PC-3 (cell line): ENCODE measurements at regions not wholly inside any gene's neighbourhood (a gene's known extent, or its start where the extent isn't known, plus 50 kb on each side); places are given as distances from the start of the nearest gene placed in this dataset.

Experiments
- ATAC-seq: fragments of 200-7000 bp; cut with Tn5 transposase; 2 replicates; pipeline ENCODE4 v1.9.1; 2020; ENCODE audit warnings: mild to moderate bottlenecking, moderate library complexity
- BruUV-seq: library from RNA; stranded (reverse); fragments of 400-500 nt; replicated peaks from 2 replicates; lab custom pipeline; 2021; lab: Mats Ljungman, UMichigan
- CTCF ChIA-PET: fragments of 300-600 bp; sonication (Branson Sonifier 250); formaldehyde crosslinking; loops from one replicate; lab custom pipeline; 2022; ENCODE audit warnings: antibody characterized with exemption; lab: Charles Lee
- POLR2A ChIA-PET: fragments of 300-600 bp; sonication (Branson Sonifier 250); formaldehyde crosslinking; loops from one replicate; lab custom pipeline; 2022; ENCODE audit warnings: antibody characterized with exemption; ENCODE audit not compliant: unreplicated experiment; lab: Charles Lee
- DNase-seq: peaks from one replicate; pipeline ENCODE4 v3.0.0-alpha.2; 2015
- H2AFZ ChIP-seq: fragments of 300-600 bp; sonication (generic); 2 replicates; pipeline ENCODE4 v1.6.0; 2016; ENCODE audit warnings: antibody characterized with exemption, low read length
- H3F3A ChIP-seq: fragments of 300-600 bp; sonication (generic); one replicate; pipeline ENCODE4 v1.6.0; 2017; ENCODE audit warnings: antibody characterized with exemption, low read length, control low read depth, mild to moderate bottlenecking; ENCODE audit not compliant: unreplicated experiment
- H3K27ac ChIP-seq: fragments of 300-600 bp; sonication (generic); 2 replicates; pipeline ENCODE4 v1.5.1; 2016; ENCODE audit warnings: mild to moderate bottlenecking, low read length
- H3K27me3 ChIP-seq: fragments of 300-600 bp; sonication (generic); 2 replicates; pipeline ENCODE4 v1.6.1; 2016; ENCODE audit warnings: low read length, mixed read lengths
- H3K36me3 ChIP-seq: fragments of 300-600 bp; sonication (generic); 2 replicates; pipeline ENCODE4 v1.6.1; 2016; ENCODE audit warnings: low read depth, mixed run types, low read length, mixed read lengths
- H3K4me1 ChIP-seq: fragments of 300-600 bp; sonication (generic); 2 replicates; pipeline ENCODE4 v1.5.1; 2016; ENCODE audit warnings: low read length; ENCODE audit not compliant: insufficient read depth
- H3K4me2 ChIP-seq: fragments of 300-600 bp; sonication (generic); 2 replicates; pipeline ENCODE4 v1.6.0; 2016; ENCODE audit warnings: low read length
- H3K4me3 ChIP-seq: fragments of 300-600 bp; sonication (generic); 2 replicates; pipeline ENCODE4 v1.5.1; 2016; ENCODE audit warnings: mild to moderate bottlenecking, low read length, mixed read lengths
- H3K79me2 ChIP-seq: fragments of 300-600 bp; sonication (generic); 2 replicates; pipeline ENCODE4 v1.6.1; 2017; ENCODE audit warnings: low read length, mixed read lengths
- H3K9ac ChIP-seq: fragments of 300-600 bp; sonication (generic); 2 replicates; pipeline ENCODE4 v1.6.0; 2016; ENCODE audit warnings: mild to moderate bottlenecking, low read length
- H3K9me2 ChIP-seq: fragments of 300-600 bp; sonication (generic); replicated peaks from 2 replicates; pipeline ENCODE4 v1.6.1; 2016; ENCODE audit warnings: mixed run types, low read length, mixed read lengths
- H3K9me3 ChIP-seq: fragments of 300-600 bp; sonication (generic); 2 replicates; pipeline ENCODE4 v1.6.1; 2016; ENCODE audit warnings: low read length, mixed read lengths
- H4K20me1 ChIP-seq: fragments of 300-600 bp; sonication (generic); 2 replicates; pipeline ENCODE4 v1.6.1; 2016; ENCODE audit warnings: low read length, mixed read lengths
- CTCF ChIP-seq: fragments of 300-600 bp; sonication (generic); conservative IDR thresholded peaks from 2 replicates; pipeline ENCODE4 v1.5.1; 2017; ENCODE audit warnings: antibody characterized with exemption, low read depth, mild to moderate bottlenecking, low read length
- EZH2 ChIP-seq: fragments of 300-600 bp; sonication (generic); IDR thresholded peaks from one replicate; pipeline ENCODE4 v1.6.1; 2017; ENCODE audit warnings: antibody characterized with exemption, mild to moderate bottlenecking, low read length; ENCODE audit not compliant: unreplicated experiment
- EZH2phosphoT487 ChIP-seq: fragments of 300-600 bp; sonication (generic); IDR thresholded peaks from 2 replicates; pipeline ENCODE4 v1.6.1; 2018; ENCODE audit warnings: mild to moderate bottlenecking, antibody characterized with exemption, low read length, borderline replicate concordance
- intact Hi-C: fragments of 100-400 bp; cut with micrococcal nuclease; formaldehyde crosslinking; loops from 2 replicates; pipeline ENCODE4 v1.9.0; 2023

DNA sequence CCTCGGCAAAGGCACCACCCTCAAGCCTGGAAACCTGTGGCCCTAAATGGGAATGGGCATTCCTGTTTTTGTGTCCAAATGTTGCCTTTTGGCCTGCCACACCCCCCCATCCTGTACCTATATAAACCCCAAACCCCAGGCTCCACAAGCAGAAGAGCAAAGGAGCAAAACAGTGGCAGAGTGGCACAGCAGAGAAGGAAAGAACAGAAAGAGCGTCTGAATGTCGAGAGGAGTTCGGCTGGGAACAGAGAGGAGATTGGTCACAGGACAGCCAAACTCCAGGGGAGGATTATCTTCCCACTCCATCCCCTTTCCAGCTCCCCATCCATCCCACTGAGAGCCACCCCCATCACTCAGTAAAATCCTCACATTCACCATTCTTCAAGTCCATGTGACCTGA lies 58.0 kb upstream of the PREP start:
- H3K27me3 ChIP-seq: no peaks in the 10 kb centered on the region
- TF ChIP-seq EZH2phosphoT487 (no peak), EZH2 (no peak), CTCF (no peak)
- H3K79me2 ChIP-seq: no peaks in the 10 kb centered on the region
- H3F3A ChIP-seq: no peaks in the 10 kb centered on the region
- no peaks in the 10 kb centered on the region for H3K9me2 ChIP-seq
- H3K9ac ChIP-seq: no peak overlapping the region
- peaks cover 18% of the 10 kb centered on the region for H3K4me1 ChIP-seq
- ChIA-PET POLR2A (no interaction called here), CTCF (no interaction called here)
- H3K36me3 ChIP-seq: no peaks in the 10 kb centered on the region
- no TSS peak for BruUV-seq
- no peak overlapping the region for H3K27ac ChIP-seq
- DNase-seq (no peak), ATAC-seq (no peak)
- no peak overlapping the region for H3K4me2 ChIP-seq
- intact Hi-C loops: no loop called here
- H2AFZ ChIP-seq: no peak overlapping the region
- H4K20me1 ChIP-seq: no peaks in the 10 kb centered on the region
- no peak overlapping the region for H3K4me3 ChIP-seq
- no peaks in the 10 kb centered on the region for H3K9me3 ChIP-seq

- ATAC-seq (peak; percentile 90), DNase-seq (peak; percentile 73)
- ChIA-PET CTCF (no interaction called here), POLR2A (no interaction called here)
- no peaks in the 10 kb centered on the region for H4K20me1 ChIP-seq
- intact Hi-C loops: no loop called here
- TF ChIP-seq CTCF (no peak), EZH2 (no peak), EZH2phosphoT487 (no peak)
- H3K79me2 ChIP-seq: no peaks in the 10 kb centered on the region
- no peak overlapping the region for H2AFZ ChIP-seq
- H3K9me3 ChIP-seq: no peaks in the 10 kb centered on the region
- BruUV-seq: no TSS peak
- H3K4me3 ChIP-seq: no peak overlapping the region
- H3K4me1 ChIP-seq: peaks cover 18% of the 10 kb centered on the region
- H3K4me2 ChIP-seq: peak overlapping the region; percentile 55
- no peaks in the 10 kb centered on the region for H3K27me3 ChIP-seq
- H3F3A ChIP-seq: no peaks in the 10 kb centered on the region
- H3K27ac ChIP-seq: peak overlapping the region; percentile 76
- H3K36me3 ChIP-seq: no peaks in the 10 kb centered on the region
- peak overlapping the region; percentile 29; the same call in 1 of the 2 replicates for H3K9ac ChIP-seq
- H3K9me2 ChIP-seq: no peaks in the 10 kb centered on the region
Measured at GRCh38 chr6:105459864-105460263, 57.0 kb upstream of the PREP start.

DNA sequence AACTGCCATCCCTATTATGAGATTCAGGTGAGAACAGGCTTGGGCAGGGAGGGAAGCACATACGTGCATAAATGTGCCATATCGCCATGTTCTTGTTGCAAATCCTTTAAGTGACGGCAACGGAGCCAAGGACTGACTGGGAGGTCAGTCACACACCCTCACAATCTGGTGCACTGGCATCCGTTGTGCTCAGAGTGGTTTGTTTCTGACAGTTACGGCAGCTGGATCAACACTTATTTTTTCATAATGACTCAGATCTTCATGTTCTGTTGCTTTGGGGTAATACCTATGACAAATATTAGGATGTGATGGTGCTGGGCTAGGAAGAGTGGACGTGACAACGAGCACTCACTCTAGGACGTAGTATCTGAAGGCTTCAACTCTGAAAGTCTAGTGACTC lies 56.2 kb upstream of the PREP start:
- peak; percentile 56 for DNase-seq
- CTCF ChIA-PET: no interaction called here
- intact Hi-C loops: no loop called here
- Histone ChIP-seq H3K9me2 (no peaks in the 10 kb centered on the region), H3K4me1 (peaks cover 18% of the 10 kb centered on the region), H3K4me2 (peak overlapping the region; percentile 55; the same call in 1 of the 2 replicates), H3K79me2 (no peaks in the 10 kb centered on the region), H3K9ac (no peak overlapping the region), H2AFZ (no peak overlapping the region), H3K27ac (peak overlapping the region; percentile 76), H3K4me3 (no peak overlapping the region), H3F3A (no peaks in the 10 kb centered on the region), H3K27me3 (no peaks in the 10 kb centered on the region), H4K20me1 (no peaks in the 10 kb centered on the region), H3K36me3 (no peaks in the 10 kb centered on the region), H3K9me3 (no peaks in the 10 kb centered on the region)
- POLR2A ChIA-PET: interaction anchor here (0.5 kb wide), 1 partner anchor 112 kb away, joined by 3 read pairs; no protein-coding TSS in a partner anchor
- no TSS peak for BruUV-seq
- no peak for TF ChIP-seq EZH2
- no peak for TF ChIP-seq CTCF
- no peak for TF ChIP-seq EZH2phosphoT487
- ATAC-seq: peak; percentile 62
